HL-60 (cell line): ENCODE measurements at regions not wholly inside any gene's neighbourhood (a gene's known extent, or its start where the extent isn't known, plus 50 kb on each side); places are given as distances from the start of the nearest gene placed in this dataset.

Experiments used
- CTCF ChIP-seq: IDR thresholded peaks from one replicate; pipeline ENCODE4 v1.5.1; 2011; ENCODE audit warnings: low read length, control low read depth, inconsistent platforms; ENCODE audit not compliant: insufficient read depth
- GABPA ChIP-seq: IDR thresholded peaks from 2 replicates; pipeline ENCODE4 v1.6.1; 2012; ENCODE audit warnings: low read depth
- POLR2AphosphoS5 ChIP-seq: IDR thresholded peaks from 2 replicates; pipeline ENCODE4 v1.6.1; 2012; ENCODE audit warnings: low read depth
- SPI1 ChIP-seq: IDR thresholded peaks from 2 replicates; pipeline ENCODE4 v1.6.1; 2012; ENCODE audit warnings: low read depth, mild to moderate bottlenecking, borderline replicate concordance

DNA sequence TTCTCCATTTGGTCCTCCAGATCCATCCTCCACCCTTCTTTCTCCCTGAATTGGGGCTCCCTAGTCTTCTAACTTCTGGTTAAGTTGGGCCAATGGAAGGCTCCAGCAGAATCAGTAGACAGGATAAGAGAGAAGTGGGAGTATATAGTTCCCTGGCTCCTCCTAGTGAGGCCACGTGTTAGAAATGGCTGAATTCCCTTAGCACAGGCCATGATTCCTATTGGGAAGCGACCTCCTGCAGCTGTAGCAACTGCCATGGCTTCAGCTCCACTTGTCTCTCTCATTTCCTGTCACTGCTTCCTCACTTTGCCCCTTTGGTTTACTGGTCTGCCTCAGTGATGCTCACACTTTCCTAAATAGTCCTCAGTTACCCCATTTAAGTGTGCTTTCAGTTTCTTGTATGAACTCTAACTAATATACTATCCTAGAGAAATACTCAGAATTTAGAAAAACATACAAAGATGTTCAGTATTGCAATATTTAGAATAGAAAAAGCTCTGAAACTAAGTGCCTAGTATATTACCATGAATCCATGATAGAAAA is 104.8 kb upstream of the SMARCA2 start:
- no peak for TF ChIP-seq CTCF
- TF ChIP-seq POLR2AphosphoS5, result no peak
- TF ChIP-seq GABPA, result no peak
- TF ChIP-seq SPI1, result no peak
